H1 (cell line): ENCODE measurements at regions not wholly inside any gene's neighbourhood (a gene's known extent, or its start where the extent isn't known, plus 50 kb on each side); places are given as distances from the start of the nearest gene placed in this dataset.

Source experiments
- EP300 ChIP-seq, 2 experiments: IDR thresholded peaks; 1 replicate in 1 of 2; 2 replicates in 1 of 2; pipeline ENCODE4 v1.6.1; 2011 to 2012; ENCODE audit warnings: low read depth in 2 of 2, low read length in 2 of 2, mild to moderate bottlenecking in 2 of 2, borderline replicate concordance in 1 of 2, inconsistent platforms in 1 of 2, moderate library complexity in 1 of 2
- SAP30 ChIP-seq: fragments of 300-600 bp; sonication (generic); IDR thresholded peaks from 2 replicates; pipeline ENCODE4 v1.7.1; 2012; ENCODE audit warnings: low read length, moderate library complexity, mild to moderate bottlenecking, inconsistent platforms; ENCODE audit not compliant: insufficient read depth, insufficient replicate concordance
- SIN3A ChIP-seq, 2 experiments: IDR thresholded peaks in 1 of 2; conservative IDR thresholded peaks in 1 of 2; 2 replicates each; pipeline ENCODE4 v1.6.1; 2011 to 2012; ENCODE audit warnings: low read length in 2 of 2, improper control_type of control experiment in 1 of 2, low read depth in 1 of 2, mild to moderate bottlenecking in 1 of 2

- no peak for TF ChIP-seq SAP30
- no peak for TF ChIP-seq SIN3A (conservative IDR thresholded peaks at IDR 0.05 in 1 of 2, IDR thresholded peaks at IDR 0.05 in 1 of 2; ENCODE audit: low read depth in 1 of 2, low read length in 2 of 2)
- no peak for TF ChIP-seq EP300 (IDR thresholded peaks at IDR 0.05; ENCODE audit: borderline replicate concordance in 1 of 2, low read depth in 2 of 2, low read length in 2 of 2)
Observed at GRCh38 chr3:191980443-191980842, 519.5 kb downstream of the PYDC2 start (continued).
